Vagina (tissue), 2 donors: ENCODE measurements at regions not wholly inside any gene's neighbourhood (a gene's known extent, or its start where the extent isn't known, plus 50 kb on each side); places are given as distances from the start of the nearest gene placed in this dataset.

Source experiments
- CTCF ChIP-seq, 3 experiments: fragments of 450-650 bp in 2 of 3; fragments of 200-600 bp in 1 of 3; sonication (generic) in 1 of 3; IDR thresholded peaks; one replicate each; pipeline ENCODE4 v1.5.1; 2017 to 2019; ENCODE audit warnings: antibody characterized with exemption in 3 of 3, mild to moderate bottlenecking in 2 of 3, moderate library complexity in 2 of 3
- POLR2A ChIP-seq, 2 donors: fragments of 450-650 bp; IDR thresholded peaks; one replicate each; pipeline ENCODE4 v1.6.1; 2017; ENCODE audit warnings: antibody characterized with exemption in 2 of 2, mild to moderate bottlenecking in 2 of 2, moderate library complexity in 2 of 2
- POLR2AphosphoS5 ChIP-seq, 2 donors: sonication (generic); formaldehyde crosslinking; IDR thresholded peaks; one replicate each; pipeline ENCODE4 v1.9.0; 2017; ENCODE audit warnings: antibody characterized with exemption in 2 of 2, mild to moderate bottlenecking in 2 of 2, low read depth in 1 of 2; ENCODE audit not compliant: insufficient read depth in 1 of 2

- no peak for TF ChIP-seq POLR2A (IDR thresholded peaks at IDR 0.05)
- TF ChIP-seq CTCF (IDR thresholded peaks at IDR 0.05), result no peak
- TF ChIP-seq POLR2AphosphoS5 (IDR thresholded peaks at IDR 0.05; ENCODE audit: insufficient read depth in 1 of 2, low read depth in 1 of 2), result no peak
These were observed 509.0 kb upstream of the DPP6 start for GRCh38 chr7:153543232-153543631.
